ENCODE measurements at regions not wholly inside any gene's neighbourhood (a gene's known extent, or its start where the extent isn't known, plus 50 kb on each side); places are given as distances from the start of the nearest gene placed in this dataset.
"Not testable (repeated sequence)": the region's sequence is repeated elsewhere in the genome, so short reads cannot be mapped to it uniquely, and the experiment has no call there.

DNA sequence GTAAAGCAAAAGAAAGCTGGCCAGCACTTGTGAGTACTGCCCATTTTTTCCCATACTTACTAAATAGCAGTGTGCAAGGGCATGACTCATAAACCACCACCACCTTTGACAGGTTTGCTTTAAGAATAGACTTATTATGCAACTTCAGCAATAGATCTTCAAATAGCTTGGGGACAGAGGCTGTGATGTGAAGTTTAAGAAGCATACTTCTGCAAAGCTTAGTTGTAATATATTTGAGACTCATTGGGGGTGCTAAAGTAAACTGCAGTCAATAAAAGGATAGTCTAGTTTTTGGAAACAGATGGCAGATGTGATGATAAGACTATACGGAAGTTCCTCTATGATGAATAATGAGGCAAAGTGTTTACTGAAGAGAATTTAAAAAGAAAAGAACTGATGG, 210.0 kb downstream of the PLA2G4A start:
- no peak for DNase-seq

DNA sequence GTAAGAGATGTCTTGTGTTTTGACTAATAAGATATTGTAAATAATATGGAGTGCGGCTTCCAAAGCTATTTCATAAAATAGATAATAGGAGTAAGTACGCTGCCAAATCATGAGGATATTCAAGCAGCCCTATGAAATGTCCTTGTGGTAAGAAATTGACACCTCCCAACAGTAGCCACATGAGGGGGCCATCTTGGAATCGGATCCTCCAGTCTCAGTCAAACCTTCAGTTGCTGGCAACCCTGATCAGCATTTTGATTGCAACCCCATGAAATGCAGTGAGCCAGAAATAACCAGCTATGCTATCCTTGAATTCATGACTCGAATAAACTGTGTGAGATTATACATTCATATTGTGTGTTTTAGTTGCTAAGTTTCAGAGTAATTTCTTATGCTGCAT, 212.4 kb downstream of the PLA2G4A start:
- no peak for DNase-seq

DNA sequence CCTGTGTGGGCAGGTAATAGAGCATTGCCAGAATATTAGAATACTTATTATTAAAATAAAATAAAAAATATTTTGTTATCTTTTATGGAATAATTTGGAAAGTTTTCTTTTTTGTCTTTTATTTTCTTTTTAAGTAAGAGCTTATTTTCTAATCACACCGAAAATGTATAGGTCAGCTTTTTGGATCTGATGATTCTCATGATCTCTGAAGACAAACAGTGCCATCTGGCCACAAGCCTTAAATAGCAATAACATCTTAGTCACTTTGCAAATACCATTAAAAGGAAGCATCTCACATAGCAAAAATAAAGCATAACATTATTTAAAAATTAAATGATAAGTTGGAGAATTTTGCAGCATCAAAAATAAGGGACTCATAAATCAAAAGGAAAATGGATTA, 213.8 kb downstream of the PLA2G4A start:
- DNase-seq: peak in 1 of 2 experiments; percentile 32

- DNase-seq: not testable (repeated sequence)
Observed at GRCh38 chr1:187043433-187043832, 214.7 kb downstream of the PLA2G4A start.

DNA sequence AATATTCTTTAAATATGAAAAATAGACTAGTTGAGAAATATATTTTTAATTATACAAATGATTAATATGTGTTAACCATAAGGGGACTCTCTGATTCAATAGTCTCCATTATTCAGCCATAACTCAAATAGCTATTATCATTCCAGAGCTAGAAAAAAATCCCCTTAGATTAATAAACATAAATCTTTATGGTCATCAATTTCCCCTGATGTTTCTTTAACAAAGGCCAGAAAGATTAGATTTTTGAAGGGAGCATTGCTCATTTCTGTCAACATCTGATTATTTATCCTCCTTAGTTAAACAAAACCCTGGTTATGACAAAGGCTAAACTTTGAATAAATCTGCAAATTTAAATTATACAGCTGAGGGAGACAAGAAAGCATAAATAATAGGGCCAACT, 215.7 kb downstream of the PLA2G4A start:
- no peak for DNase-seq

- peak in 1 of 2 experiments; percentile 16 for DNase-seq
Observed at GRCh38 chr1:187045371-187045770, 216.6 kb downstream of the PLA2G4A start.

GRCh38 chr1:187046293-187046692, 217.5 kb downstream of the PLA2G4A start:
- DNase-seq: no peak

GRCh38 chr1:187047298-187047697, 218.5 kb downstream of the PLA2G4A start:
- no peak for DNase-seq

DNA sequence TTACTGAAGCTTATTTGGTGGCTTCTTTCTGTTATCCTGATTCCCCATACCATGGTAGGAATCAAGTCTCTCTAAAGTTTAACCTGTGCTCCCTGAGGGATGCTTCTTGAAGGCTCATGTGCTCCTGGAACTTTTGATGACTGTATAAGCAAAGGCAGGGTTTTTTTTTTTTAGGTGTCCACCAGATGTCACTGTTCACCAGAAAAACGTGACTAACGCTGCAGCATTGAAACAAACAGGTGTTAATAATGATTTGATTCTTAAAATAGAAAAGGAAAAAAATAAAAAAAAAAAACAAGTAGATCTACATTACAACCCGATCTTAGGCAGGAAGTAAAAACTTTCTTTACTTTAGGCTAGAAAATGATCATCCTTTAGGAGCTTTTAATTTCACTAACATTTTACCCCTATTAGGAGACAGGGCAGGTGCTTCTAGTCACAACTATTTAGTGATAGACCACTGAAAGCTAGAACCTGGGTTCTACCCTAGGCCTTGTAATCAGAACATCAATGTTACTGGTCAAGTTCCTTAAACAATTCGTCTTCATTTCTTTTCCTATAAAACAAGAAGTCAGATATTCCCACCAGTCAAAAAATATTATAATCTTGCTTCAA, 223.0 kb downstream of the PLA2G4A start:
- peak; percentile 31 to 51 for DNase-seq

DNA sequence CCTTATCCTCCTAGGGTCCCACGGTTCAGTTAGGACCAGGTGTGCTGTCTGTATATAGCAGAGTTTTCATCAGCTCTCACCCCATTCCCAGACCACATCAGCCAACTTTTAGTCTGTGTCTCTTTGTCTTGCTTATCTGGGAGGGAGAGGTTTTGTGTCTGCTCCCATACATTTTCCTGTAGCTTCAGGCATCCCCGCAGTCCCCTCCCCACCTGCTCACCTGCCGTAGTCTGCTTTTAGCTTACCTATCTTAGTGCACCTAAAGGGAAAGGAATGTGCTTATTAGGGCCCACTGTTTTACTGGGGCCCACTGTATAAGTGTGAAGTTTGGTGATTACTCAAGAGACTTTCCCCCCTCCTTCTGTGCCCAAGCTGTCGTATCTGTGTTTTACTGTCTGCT, 225.1 kb downstream of the PLA2G4A start:
- no peak for DNase-seq

DNA sequence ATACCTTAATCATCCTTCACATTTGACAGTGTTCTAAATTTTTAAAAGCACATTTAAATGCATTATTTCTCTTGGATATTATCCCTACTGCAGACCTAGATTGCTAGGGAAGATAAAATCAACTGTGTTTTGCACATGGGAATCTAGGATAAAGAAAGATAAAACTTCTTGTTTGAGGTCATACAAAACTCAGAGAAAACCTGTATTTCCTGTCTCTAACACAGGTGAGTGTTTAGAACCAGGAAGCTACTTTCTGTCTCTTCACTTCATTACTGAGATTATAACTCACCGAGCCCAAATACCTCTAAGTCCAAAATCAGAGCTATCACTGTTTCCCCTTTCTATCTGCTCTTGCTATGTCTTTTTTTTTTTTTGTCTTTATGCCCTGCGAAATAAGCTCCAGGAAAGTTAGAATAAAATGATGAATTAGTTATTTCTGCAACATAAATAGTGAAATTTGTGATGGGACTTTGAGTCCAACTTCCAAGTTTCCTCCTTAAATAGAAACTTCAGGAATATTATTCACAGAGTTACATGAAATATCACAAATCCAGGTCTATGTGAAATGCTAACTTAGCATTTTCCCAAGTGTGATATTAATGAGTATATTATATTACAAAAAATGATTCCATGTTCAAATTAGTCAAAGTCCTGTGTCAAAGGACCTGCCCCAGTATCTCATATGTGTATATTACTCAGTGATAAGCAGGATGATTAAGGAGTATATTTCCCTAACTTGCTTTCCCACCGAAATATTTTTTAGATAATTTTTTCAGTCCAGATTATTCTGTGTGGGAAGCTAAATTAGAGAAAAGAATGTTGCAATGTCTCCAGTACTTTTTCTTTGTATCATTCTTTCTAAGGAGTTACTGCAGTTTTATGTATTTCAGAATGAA, 226.4 kb downstream of the PLA2G4A start:
- no peak for DNase-seq

DNA sequence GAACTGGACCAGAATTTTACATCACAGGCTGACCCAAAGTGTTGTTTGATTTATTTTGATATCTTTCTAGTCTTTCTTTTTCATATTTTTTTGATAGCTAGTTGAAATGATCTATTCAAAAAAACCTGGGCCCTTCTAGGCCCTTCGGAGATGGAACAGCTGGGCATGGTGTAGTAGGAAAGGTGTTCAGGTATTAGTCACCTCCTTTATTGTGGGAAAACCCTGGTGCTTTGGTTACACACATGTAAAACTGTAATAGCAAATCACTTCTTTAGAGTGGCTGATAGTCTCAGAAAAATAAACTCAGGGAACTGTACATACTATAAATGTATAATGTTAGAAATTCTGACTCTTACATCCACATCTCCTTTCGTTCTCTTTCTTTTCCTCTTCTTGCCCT, 234.5 kb downstream of the PLA2G4A start:
- DNase-seq: no peak

DNA sequence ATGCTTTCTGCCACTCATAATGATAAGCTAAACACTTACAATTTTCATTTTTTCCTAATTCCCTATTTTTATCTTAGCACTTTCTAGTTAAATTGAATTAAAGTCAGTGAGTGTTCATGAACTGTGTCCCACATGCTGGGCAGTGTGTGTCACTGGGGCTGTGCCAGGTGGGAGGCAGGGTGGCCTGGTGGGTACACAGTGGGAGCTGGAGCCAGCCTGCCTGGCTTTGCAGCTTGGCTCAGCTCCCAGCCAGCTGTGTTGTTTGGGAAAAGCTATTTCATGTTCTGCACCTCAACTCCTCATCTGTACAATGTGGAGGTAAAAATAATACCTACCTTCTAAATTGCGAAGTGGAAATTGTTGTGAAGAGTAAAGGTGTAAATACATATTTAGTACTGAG, 238.4 kb downstream of the PLA2G4A start:
- peak in 1 of 2 experiments; percentile 8 for DNase-seq

DNA sequence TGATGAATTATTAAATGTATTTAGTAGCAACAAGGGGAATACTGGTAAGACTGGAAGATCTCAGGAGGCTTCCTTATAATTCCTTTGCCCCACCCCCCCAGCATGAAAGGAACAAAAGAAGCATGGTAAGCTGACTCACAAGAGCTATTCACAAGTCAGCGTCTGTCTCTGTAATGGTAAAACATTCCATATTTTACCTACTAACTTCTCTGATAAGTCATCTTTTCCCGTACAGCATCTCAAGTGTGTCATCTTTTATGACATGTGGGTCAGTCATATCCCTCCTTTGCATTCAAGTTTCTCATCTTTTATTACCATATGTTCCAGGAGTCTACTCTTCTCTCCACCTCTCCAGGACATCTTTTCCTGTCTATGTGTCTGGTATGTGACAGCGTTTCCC, 241.3 kb downstream of the PLA2G4A start:
- DNase-seq: no peak

DNA sequence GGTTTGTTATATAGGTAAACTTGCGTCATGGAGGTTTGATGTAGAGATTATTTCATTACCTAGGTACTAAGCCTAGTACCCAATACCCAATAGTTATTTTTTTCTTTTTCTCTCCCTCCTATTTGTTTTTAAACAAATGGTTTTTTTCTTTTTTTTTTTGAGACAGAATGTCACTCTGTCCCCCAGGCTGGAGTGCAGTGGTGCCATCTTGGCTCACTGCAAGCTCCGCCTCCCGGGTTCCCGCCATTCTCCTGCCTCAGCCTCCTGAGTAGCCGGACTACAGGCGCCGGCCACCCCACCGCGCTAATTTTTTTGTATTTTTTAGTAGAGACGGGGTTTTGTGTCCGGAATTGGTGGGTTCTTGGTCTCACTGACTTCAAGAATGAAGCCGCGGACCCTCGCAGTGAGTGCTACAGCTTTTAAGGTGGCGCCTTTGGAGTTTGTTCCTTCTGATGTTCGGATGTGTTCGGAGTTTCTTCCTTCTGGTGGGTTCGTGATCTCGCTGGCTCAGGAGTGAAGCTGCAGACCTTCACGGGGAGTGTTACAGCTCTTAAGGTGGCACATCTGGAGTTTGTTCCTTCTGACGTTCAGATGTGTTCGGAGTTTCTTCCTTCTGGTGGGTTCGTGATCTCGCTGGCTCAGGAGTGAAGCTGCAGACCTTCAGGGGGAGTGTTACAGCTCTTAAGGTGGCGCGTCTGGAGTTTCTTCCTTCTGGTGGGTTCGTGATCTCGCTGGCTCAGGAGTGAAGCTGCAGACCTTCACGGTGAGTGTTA, 243.7 kb downstream of the PLA2G4A start:
- DNase-seq: not testable (repeated sequence)

GRCh38 chr1:187073035-187073560, 244.3 kb downstream of the PLA2G4A start:
- not testable (repeated sequence) for DNase-seq

GRCh38 chr1:187073634-187074245, 245.0 kb downstream of the PLA2G4A start:
- not testable (repeated sequence) for DNase-seq

DNA sequence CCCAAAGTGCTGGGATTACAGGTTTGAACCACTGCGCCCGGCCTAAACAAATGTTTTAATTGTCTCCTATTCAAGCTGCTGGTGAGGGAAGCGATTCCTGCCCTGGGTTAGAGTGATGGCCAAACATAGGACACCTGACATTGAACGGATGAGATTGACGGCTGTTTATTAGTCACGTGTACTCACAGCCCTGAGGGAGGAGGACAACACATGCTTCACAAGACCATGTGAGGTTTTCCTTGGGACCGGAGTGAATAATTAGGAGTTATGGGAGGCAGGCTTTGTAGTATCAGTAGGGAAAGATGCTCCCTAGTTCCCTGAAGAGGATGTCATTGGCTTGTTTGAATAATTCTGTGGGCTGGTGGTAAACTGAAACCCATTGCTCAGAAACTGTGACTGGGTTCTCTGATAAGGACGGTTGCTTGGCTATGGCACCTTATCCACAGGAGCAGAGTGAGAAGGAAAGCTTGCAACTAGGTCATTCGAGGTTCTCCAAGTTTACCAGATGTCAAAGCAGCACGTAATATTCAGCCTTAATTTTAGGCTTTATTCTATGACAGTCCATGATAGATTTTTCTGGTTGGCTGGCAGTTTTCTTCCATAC, 245.8 kb downstream of the PLA2G4A start:
- DNase-seq: no peak

DNA sequence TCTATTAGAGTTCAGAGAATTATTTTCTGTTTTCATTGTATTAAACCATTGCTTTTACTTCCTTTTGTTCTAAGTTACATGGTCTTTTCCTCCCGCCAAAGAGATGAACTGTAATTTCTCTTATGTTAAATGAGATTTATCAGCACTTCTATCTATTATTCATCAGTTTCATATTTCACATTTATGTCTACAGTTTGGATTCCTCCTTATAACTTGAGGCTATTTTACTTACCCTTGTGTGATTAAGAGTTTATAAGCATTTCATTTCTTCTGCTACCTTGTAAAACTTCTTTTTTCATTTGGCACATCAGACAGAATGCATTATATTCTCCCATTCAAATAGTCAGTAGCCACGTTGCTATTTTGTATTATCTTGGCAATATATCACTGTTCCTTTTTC, 248.2 kb downstream of the PLA2G4A start:
- no peak for DNase-seq

DNA sequence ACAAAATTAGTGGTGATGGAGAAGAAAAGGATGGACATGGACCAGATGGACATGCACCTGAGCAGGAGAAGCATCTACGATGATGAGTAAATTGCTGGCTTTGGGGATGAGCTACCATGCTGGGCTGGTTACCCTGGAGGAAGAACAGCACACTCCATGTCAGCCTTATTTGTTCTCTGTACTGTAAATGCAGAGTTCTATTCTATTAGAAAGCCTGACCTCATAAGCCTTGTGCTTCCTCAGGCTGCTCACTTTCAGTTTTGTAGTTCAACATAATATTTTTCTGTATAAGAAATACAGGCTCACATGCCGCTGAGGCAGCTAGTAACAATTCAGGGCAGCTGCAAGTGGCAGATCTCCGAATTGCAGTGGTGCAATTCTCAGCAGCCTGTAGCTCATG, 249.6 kb downstream of the PLA2G4A start:
- peak in 1 of 2 experiments; percentile 13 for DNase-seq

DNA sequence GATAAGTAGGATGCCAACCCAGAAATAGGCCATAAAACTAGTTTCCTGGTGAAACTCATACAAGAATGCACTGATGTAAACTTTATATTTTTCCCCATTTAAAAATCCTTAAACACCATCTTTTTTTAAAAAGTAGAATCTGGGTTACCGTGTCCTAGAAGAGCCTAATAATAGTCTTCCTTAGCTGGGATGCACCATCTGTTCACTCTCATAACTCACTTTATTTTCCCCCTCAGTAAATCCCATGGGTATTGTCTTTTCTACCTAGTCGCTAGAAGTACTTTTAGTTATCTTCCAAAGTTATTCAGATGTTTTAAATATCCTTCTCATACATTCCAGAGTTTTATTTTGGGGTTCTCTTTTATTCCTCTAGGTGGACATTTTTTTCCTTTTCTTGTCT, 250.2 kb downstream of the PLA2G4A start:
- DNase-seq: peak; percentile 53 to 75

DNA sequence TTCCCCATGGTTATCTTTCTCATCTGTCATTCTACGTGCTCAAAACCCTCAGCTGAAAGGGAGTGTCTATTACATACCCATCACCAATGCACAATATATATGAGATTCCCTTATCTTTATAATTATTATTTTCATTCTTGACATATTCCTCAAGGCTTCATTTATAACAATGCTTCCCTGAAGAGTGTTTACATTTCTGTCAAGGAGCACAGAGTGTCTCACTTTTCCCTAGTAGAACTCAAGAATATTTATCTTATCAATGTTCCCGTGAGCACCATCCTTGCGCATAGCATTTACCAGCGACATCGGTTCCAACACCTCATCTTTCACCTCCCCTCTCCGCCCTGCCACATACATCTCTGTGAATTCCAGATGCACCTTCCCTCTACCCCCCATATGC, 250.6 kb downstream of the PLA2G4A start:
- DNase-seq: peak in 1 of 2 experiments; percentile 46
